ENCODE measurements at regions not wholly inside any gene's neighbourhood (a gene's known extent, or its start where the extent isn't known, plus 50 kb on each side); places are given as distances from the start of the nearest gene placed in this dataset.

GRCh38 chr1:222285526-222285925, 262.4 kb downstream of the HHIPL2 start:
- no peak overlapping the region for H3K4me3 ChIP-seq
- H3K36me3 ChIP-seq: no peaks in the 10 kb centered on the region
- TF ChIP-seq POLR2AphosphoS5 (IDR thresholded peaks at IDR 0.05) (no peak), CTCF (IDR thresholded peaks at IDR 0.05 in 8 of 11, conservative IDR thresholded peaks at IDR 0.05 in 3 of 11) (no peak), POLR2A (IDR thresholded peaks at IDR 0.05) (no peak)
- DNase-seq: no peak
- H3K4me1 ChIP-seq: peaks cover 0 to 21% (median 0%) of the 10 kb centered on the region in 6 donors
- WGBS, 5 donors: 30 to 74% (median 33%) methylated on average over 1 of the region's 1 CpG
- intact Hi-C loops (cut with DNase I; ENCODE audit: low total_unique reads): no loop called here
- no peaks in the 10 kb centered on the region for H3K27me3 ChIP-seq (replicated peaks in 1 of 7)
- peak overlapping the region in 4 of 8 donors; percentile 5 to 59 (median 40) for H3K27ac ChIP-seq
- peaks cover 0 to 7% (median 0%) of the 10 kb centered on the region in 8 donors for H3K9me3 ChIP-seq

- Histone ChIP-seq H3K4me3 (no peak overlapping the region), H3K36me3 (no peaks in the 10 kb centered on the region), H3K4me1 (peaks cover 0 to 21% (median 0%) of the 10 kb centered on the region in 6 donors), H3K27me3 (replicated peaks in 1 of 7) (no peaks in the 10 kb centered on the region), H3K27ac (peak overlapping the region in 5 of 8 donors; percentile 30 to 72 (median 59)), H3K9me3 (peaks cover 0 to 11% (median 4%) of the 10 kb centered on the region in 8 donors)
- DNase-seq: no peak
- intact Hi-C loops (cut with DNase I; ENCODE audit: low total_unique reads): no loop called here
- no peak for TF ChIP-seq POLR2A (IDR thresholded peaks at IDR 0.05)
- TF ChIP-seq POLR2AphosphoS5 (IDR thresholded peaks at IDR 0.05): no peak
- no peak for TF ChIP-seq CTCF (IDR thresholded peaks at IDR 0.05 in 8 of 11, conservative IDR thresholded peaks at IDR 0.05 in 3 of 11)
Measured at GRCh38 chr1:222284466-222284865, 263.4 kb downstream of the HHIPL2 start.

GRCh38 chr1:222283147-222283768, 264.6 kb downstream of the HHIPL2 start:
- Histone ChIP-seq H3K27me3 (replicated peaks in 1 of 7) (no peaks in the 10 kb centered on the region), H3K4me1 (peaks cover 0 to 21% (median 0%) of the 10 kb centered on the region in 6 donors), H3K4me3 (no peak overlapping the region), H3K9me3 (peaks cover 0 to 14% (median 4%) of the 10 kb centered on the region in 8 donors), H3K36me3 (no peaks in the 10 kb centered on the region), H3K27ac (peak overlapping the region in 6 of 8 donors; percentile 9 to 72 (median 53))
- DNase-seq: peak; percentile 77
- TF ChIP-seq POLR2AphosphoS5 (IDR thresholded peaks at IDR 0.05): peak in 1 of 3 donors; percentile 39
- TF ChIP-seq CTCF (IDR thresholded peaks at IDR 0.05 in 8 of 11, conservative IDR thresholded peaks at IDR 0.05 in 3 of 11): no peak
- TF ChIP-seq POLR2A (IDR thresholded peaks at IDR 0.05): no peak
- intact Hi-C loops (cut with DNase I; ENCODE audit: low total_unique reads): no loop called here
- 56 to 76% (median 64%) methylated on average over 4 of the region's 4 CpGs for WGBS, 5 donors

- intact Hi-C loops (cut with DNase I; ENCODE audit: low total_unique reads): no loop called here
- Histone ChIP-seq H3K27ac (no peak overlapping the region), H3K9me3 (peaks cover 0 to 14% (median 4%) of the 10 kb centered on the region in 8 donors), H3K4me1 (peaks cover 0 to 5% (median 0%) of the 10 kb centered on the region in 6 donors), H3K27me3 (replicated peaks in 1 of 7) (no peaks in the 10 kb centered on the region), H3K4me3 (no peak overlapping the region), H3K36me3 (no peaks in the 10 kb centered on the region)
- TF ChIP-seq POLR2AphosphoS5 (IDR thresholded peaks at IDR 0.05) (no peak), POLR2A (IDR thresholded peaks at IDR 0.05) (no peak), CTCF (IDR thresholded peaks at IDR 0.05 in 8 of 11, conservative IDR thresholded peaks at IDR 0.05 in 3 of 11) (no peak)
- no peak for DNase-seq
- WGBS, 5 donors: 63 to 83% (median 80%) methylated on average over 3 of the region's 3 CpGs
Measured at GRCh38 chr1:222279591-222279990, 268.3 kb downstream of the HHIPL2 start.
